Mucosa of descending colon (tissue), 3 donors: ENCODE measurements at regions not wholly inside any gene's neighbourhood (a gene's known extent, or its start where the extent isn't known, plus 50 kb on each side); places are given as distances from the start of the nearest gene placed in this dataset.
A peak's percentile ranks its signal among the peaks of the same experiment; 100 is the strongest.

Experiments used
- ATAC-seq: fragments of 200-7000 bp; cut with Tn5 transposase; one replicate; pipeline ENCODE4 v1.9.1; 2020; ENCODE audit warnings: mild to moderate bottlenecking, moderate library complexity
- DNase-seq, 3 donors: peaks; one replicate each; pipeline ENCODE4 v3.0.0-alpha.2; 2020
- H3K36me3 ChIP-seq: fragments of 200-600 bp; one replicate; pipeline ENCODE4 v1.8.0; 2021; ENCODE audit warnings: low read depth, mild to moderate bottlenecking
- H3K4me1 ChIP-seq: fragments of 200-600 bp; one replicate; pipeline ENCODE4 v1.8.0; 2021; ENCODE audit warnings: low read depth, mild to moderate bottlenecking
- H3K4me3 ChIP-seq: fragments of 200-600 bp; one replicate; pipeline ENCODE4 v1.8.0; 2021; ENCODE audit warnings: mild to moderate bottlenecking
- H3K9me3 ChIP-seq: fragments of 200-600 bp; one replicate; pipeline ENCODE4 v1.8.0; 2021; ENCODE audit warnings: mild to moderate bottlenecking
- intact Hi-C, 2 donors: fragments of 100-400 bp; cut with DNase I in 1 of 2; cut with micrococcal nuclease in 1 of 2; formaldehyde crosslinking; loops; one replicate each; pipeline versions ENCODE4 v1.11.0 to v1.11.1; 2022; cut with DNase I, micrococcal nuclease
- TF ChIP-seq, protein P1 (sequence below): fragments of 200-600 bp; IDR thresholded peaks from one replicate; pipeline ENCODE4 v1.8.0; 2022; ENCODE audit warnings: antibody characterized with exemption, mild to moderate bottlenecking
- donor health status: DM: no; HTN: no; CAD: no; lungs with moderate emphysema.
- donor health status: DM: no; HTN: no; CAD: no.
- donor health status: DM: no; HTN: yes; CAD: no.

DNA sequence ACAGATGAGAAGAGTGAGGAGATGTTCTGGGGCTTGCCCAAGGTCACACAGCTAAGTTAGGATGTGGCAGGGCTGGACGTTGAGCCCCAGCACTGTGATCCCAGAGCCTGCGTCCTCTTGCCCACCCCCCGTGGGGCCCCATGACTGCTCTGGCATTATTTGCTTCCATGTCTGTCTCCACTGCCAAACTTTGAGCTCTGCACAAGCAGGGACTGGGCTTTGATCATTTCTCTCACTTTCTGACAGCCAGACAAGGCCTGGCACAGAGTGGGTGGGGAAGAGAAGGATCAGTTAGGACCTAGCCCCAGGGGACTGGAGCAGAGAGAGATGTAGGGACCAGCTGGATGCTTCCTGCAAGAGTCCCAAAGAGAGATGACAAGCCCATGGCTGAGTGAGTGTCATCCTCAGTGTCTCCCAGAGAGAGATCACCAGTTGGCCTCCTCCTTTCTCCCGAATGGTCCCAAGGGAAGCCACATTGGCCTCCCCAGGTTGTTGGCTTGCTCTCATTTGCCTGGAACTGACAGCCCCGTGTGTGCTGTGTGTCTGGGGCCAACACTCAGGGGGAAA lies 126.7 kb upstream of the PWP1 start:
- ATAC-seq (no peak), DNase-seq (no peak)
- H3K4me1 ChIP-seq, result no peaks in the 10 kb centered on the region
- intact Hi-C loops, result no loop called here
- TF ChIP-seq, protein P1, sequence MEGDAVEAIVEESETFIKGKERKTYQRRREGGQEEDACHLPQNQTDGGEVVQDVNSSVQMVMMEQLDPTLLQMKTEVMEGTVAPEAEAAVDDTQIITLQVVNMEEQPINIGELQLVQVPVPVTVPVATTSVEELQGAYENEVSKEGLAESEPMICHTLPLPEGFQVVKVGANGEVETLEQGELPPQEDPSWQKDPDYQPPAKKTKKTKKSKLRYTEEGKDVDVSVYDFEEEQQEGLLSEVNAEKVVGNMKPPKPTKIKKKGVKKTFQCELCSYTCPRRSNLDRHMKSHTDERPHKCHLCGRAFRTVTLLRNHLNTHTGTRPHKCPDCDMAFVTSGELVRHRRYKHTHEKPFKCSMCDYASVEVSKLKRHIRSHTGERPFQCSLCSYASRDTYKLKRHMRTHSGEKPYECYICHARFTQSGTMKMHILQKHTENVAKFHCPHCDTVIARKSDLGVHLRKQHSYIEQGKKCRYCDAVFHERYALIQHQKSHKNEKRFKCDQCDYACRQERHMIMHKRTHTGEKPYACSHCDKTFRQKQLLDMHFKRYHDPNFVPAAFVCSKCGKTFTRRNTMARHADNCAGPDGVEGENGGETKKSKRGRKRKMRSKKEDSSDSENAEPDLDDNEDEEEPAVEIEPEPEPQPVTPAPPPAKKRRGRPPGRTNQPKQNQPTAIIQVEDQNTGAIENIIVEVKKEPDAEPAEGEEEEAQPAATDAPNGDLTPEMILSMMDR, result no peak
- H3K9me3 ChIP-seq, result no peaks in the 10 kb centered on the region
- H3K36me3 ChIP-seq, result no peaks in the 10 kb centered on the region
- no peak overlapping the region for H3K4me3 ChIP-seq

DNA sequence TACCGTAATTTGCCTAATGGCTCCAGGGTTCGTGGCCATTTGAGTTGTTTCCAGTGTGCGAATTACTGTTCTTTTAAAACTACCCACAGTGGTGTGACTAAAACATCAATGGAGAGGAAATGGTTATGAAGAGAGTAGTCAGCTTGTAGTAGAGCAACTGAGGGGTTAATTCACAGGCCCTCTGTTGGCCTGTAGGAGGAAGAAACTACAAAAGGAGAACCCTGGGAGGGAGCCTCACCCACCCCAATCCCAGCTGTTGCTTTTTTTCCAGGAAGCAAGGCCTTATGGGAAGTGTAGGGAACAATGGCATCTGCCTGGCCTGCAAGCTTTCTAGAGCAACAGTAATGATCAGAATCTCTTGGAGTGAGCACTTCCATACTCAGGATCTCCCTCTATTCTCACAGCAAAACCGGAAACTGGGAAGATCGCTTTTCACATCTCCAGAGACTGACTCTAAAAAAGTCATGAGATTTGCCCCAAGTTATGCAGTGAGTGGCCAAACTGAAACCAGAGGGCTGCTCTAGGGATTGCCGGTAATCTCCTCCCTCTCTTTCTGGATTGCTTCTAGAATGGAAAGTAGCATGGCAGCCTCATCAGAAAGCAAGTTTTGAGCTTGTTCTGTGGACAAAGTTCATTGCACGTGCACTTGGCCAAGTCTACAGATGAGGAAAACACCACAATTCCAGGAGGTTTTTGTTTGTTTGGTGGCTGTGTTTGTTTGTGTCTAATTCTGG lies 125.3 kb upstream of the PWP1 start:
- Histone ChIP-seq H3K36me3 (no peaks in the 10 kb centered on the region), H3K9me3 (no peaks in the 10 kb centered on the region), H3K4me1 (no peaks in the 10 kb centered on the region), H3K4me3 (no peak overlapping the region)
- DNase-seq (no peak), ATAC-seq (no peak)
- intact Hi-C loops, result no loop called here
- TF ChIP-seq, protein P1, result no peak

DNA sequence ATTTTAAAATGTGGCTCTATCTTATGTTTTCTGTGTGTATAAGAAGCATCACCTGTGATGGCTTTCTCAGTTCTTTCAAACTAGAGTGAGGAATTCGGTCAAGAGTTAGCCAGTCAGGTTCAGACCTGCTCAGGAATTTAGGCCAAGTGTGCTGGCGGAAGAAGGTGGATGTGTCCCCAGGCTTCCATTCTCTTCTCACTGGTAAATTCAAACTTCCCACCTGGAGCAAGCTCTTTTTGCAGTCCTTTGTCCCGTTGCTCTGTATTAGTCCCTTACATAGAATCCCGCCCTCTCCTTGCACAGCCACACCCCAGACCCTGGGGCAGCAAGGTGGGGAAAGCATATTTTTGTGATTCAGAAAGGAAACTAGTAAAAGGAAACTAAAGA lies 124.7 kb upstream of the PWP1 start:
- H3K36me3 ChIP-seq, result no peaks in the 10 kb centered on the region
- intact Hi-C loops, result no loop called here
- ATAC-seq, result no peak
- TF ChIP-seq, protein P1, result no peak
- no peak for DNase-seq
- H3K4me1 ChIP-seq, result no peaks in the 10 kb centered on the region
- no peaks in the 10 kb centered on the region for H3K9me3 ChIP-seq
- no peak overlapping the region for H3K4me3 ChIP-seq

DNA sequence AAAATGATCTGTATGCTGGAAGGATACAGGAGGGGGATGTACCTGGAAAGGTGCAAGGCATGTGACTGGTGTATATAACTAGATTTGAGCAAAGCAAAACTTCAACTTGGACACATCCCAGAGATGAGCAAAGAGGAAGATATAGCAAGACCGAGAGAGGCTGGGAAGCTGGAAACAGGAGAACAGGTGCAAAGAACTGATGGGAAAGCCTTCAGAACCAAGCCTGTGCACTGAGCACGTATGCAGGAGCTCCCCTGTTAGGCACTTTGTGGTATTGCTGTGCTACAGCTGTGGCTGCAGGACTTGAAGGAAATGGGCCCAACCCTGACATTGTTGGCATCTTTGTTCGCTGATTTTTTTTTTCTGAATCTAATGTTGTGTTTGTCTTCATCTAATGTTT lies 120.7 kb upstream of the PWP1 start:
- no peaks in the 10 kb centered on the region for H3K9me3 ChIP-seq
- ATAC-seq (peak; percentile 70), DNase-seq (peak in 1 of 3 donors; percentile 12)
- H3K4me1 ChIP-seq, result no peaks in the 10 kb centered on the region
- intact Hi-C loops, result no loop called here
- no peak overlapping the region for H3K4me3 ChIP-seq
- TF ChIP-seq, protein P1, result no peak
- H3K36me3 ChIP-seq, result no peaks in the 10 kb centered on the region

DNA sequence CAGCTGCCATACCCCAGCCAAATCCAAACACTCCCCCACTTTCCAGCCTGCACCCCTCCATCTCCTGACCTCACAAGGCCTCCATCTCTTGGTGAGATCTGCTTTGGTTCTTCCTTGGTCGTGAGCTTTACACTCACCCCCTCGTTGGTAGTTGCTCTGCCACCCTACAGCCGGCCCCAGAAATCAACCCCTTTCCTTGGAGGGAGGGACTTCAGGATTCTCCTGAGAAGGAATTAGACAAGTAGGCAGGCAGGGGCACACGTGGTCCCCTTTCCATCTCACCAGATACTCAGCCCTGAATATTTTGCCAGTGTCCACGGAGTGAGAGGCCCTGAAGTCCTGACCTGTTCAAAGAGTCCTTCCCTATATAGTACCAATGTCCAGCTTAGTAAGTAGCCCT lies 120.0 kb upstream of the PWP1 start:
- Histone ChIP-seq H3K9me3 (no peaks in the 10 kb centered on the region), H3K4me1 (no peaks in the 10 kb centered on the region), H3K36me3 (no peaks in the 10 kb centered on the region), H3K4me3 (no peak overlapping the region)
- ATAC-seq (no peak), DNase-seq (no peak)
- TF ChIP-seq, protein P1, result no peak
- intact Hi-C loops, result no loop called here
